ENCODE measurements at regions not wholly inside any gene's neighbourhood (a gene's known extent, or its start where the extent isn't known, plus 50 kb on each side); places are given as distances from the start of the nearest gene placed in this dataset.

- no peaks in the 10 kb centered on the region for H3K27me3 ChIP-seq (ENCODE audit: control insufficient read depth, insufficient read depth, low read length)
- no CpG with 5 or more reads among the region's 4 CpGs for WGBS (ENCODE audit: insufficient coverage, insufficient read length)
- no peaks in the 10 kb centered on the region for H3K9me3 ChIP-seq (ENCODE audit: control insufficient read depth, insufficient read depth, low read length)
- H3K27ac ChIP-seq (ENCODE audit: low read length), result no peak overlapping the region
- no peaks in the 10 kb centered on the region for H3K4me1 ChIP-seq (ENCODE audit: control insufficient read depth, insufficient read depth, low read length)
- DNase-seq (ENCODE audit: low read depth, low spot score), result no peak
- H3K4me3 ChIP-seq (ENCODE audit: low read length), result no peak overlapping the region
- no peaks in the 10 kb centered on the region for H3K36me3 ChIP-seq (ENCODE audit: control insufficient read depth, insufficient read depth, low read length)
Observed at GRCh38 chr5:38643616-38644015, 87.2 kb upstream of the LIFR start.

DNA sequence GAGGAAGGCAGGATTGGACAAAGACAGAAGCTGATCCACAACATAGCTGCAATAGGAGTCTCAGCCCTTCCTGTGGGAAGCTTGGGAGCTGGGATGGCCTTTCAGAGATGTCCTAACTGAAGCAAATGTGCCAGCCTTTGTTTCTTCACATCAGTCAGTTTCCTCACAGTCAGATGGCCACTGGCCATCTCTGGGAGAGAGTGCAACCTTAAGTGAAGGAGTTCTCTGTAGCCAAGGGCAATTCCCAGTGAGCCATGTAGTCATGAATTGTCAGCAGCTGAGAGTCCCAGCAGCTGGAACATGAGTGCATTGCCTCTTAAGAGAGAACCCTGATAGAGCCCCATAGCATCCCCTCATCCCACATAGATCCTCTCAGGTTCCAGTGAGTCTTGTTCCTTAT, 89.1 kb upstream of the LIFR start:
- Histone ChIP-seq H3K9me3 (ENCODE audit: control insufficient read depth, insufficient read depth, low read length) (no peaks in the 10 kb centered on the region), H3K27ac (ENCODE audit: low read length) (no peak overlapping the region), H3K36me3 (ENCODE audit: control insufficient read depth, insufficient read depth, low read length) (no peaks in the 10 kb centered on the region), H3K27me3 (ENCODE audit: control insufficient read depth, insufficient read depth, low read length) (no peaks in the 10 kb centered on the region), H3K4me1 (ENCODE audit: control insufficient read depth, insufficient read depth, low read length) (no peaks in the 10 kb centered on the region), H3K4me3 (ENCODE audit: low read length) (no peak overlapping the region)
- no peak for DNase-seq (ENCODE audit: low read depth, low spot score)

- no peaks in the 10 kb centered on the region for H3K27me3 ChIP-seq (ENCODE audit: control insufficient read depth, insufficient read depth, low read length)
- no peaks in the 10 kb centered on the region for H3K9me3 ChIP-seq (ENCODE audit: control insufficient read depth, insufficient read depth, low read length)
- no peak overlapping the region for H3K27ac ChIP-seq (ENCODE audit: low read length)
- DNase-seq (ENCODE audit: low read depth, low spot score), result no peak
- WGBS (ENCODE audit: insufficient coverage, insufficient read length), result no CpG with 5 or more reads among the region's 3 CpGs
- no peaks in the 10 kb centered on the region; the same call in 1 of the 2 replicates for H3K4me1 ChIP-seq (ENCODE audit: control insufficient read depth, insufficient read depth, low read length)
- H3K36me3 ChIP-seq (ENCODE audit: control insufficient read depth, insufficient read depth, low read length), result no peaks in the 10 kb centered on the region
- H3K4me3 ChIP-seq (ENCODE audit: low read length), result no peak overlapping the region
Observed at GRCh38 chr5:38648703-38649291, 92.4 kb upstream of the LIFR start.

GRCh38 chr5:38650540-38650939, 94.1 kb upstream of the LIFR start:
- Histone ChIP-seq H3K27ac (ENCODE audit: low read length) (no peak overlapping the region), H3K4me3 (ENCODE audit: low read length) (no peak overlapping the region)
- no CpG with 5 or more reads among the region's 7 CpGs for whole genome bisulfite sequencing (ENCODE audit: insufficient coverage, insufficient read length)

GRCh38 chr5:38650946-38651345, 94.5 kb upstream of the LIFR start:
- no CpG with 5 or more reads among the region's 8 CpGs for WGBS (ENCODE audit: insufficient coverage, insufficient read length)

More at GRCh38 chr5:38650540-38650939, 94.1 kb upstream of the LIFR start:
- H3K4me1 ChIP-seq (ENCODE audit: control insufficient read depth, insufficient read depth, low read length), result no peaks in the 10 kb centered on the region; the same call in 1 of the 2 replicates
- no peaks in the 10 kb centered on the region for H3K36me3 ChIP-seq (ENCODE audit: control insufficient read depth, insufficient read depth, low read length)
- H3K27me3 ChIP-seq (ENCODE audit: control insufficient read depth, insufficient read depth, low read length), result no peaks in the 10 kb centered on the region
- H3K9me3 ChIP-seq (ENCODE audit: control insufficient read depth, insufficient read depth, low read length), result no peaks in the 10 kb centered on the region
- DNase-seq (ENCODE audit: low read depth, low spot score), result no peak

GRCh38 chr5:38651806-38652205, 95.4 kb upstream of the LIFR start:
- Histone ChIP-seq H3K4me3 (ENCODE audit: low read length) (no peak overlapping the region), H3K27ac (ENCODE audit: low read length) (no peak overlapping the region), H3K9me3 (ENCODE audit: control insufficient read depth, insufficient read depth, low read length) (no peaks in the 10 kb centered on the region), H3K36me3 (ENCODE audit: control insufficient read depth, insufficient read depth, low read length) (no peaks in the 10 kb centered on the region), H3K4me1 (ENCODE audit: control insufficient read depth, insufficient read depth, low read length) (no peaks in the 10 kb centered on the region; the same call in 1 of the 2 replicates), H3K27me3 (ENCODE audit: control insufficient read depth, insufficient read depth, low read length) (no peaks in the 10 kb centered on the region)
- no peak for DNase-seq (ENCODE audit: low read depth, low spot score)
- no CpG with 5 or more reads among the region's 6 CpGs for WGBS (ENCODE audit: insufficient coverage, insufficient read length)

More at GRCh38 chr5:38650946-38651345, 94.5 kb upstream of the LIFR start:
- Histone ChIP-seq H3K27me3 (ENCODE audit: control insufficient read depth, insufficient read depth, low read length) (no peaks in the 10 kb centered on the region), H3K4me1 (ENCODE audit: control insufficient read depth, insufficient read depth, low read length) (no peaks in the 10 kb centered on the region; the same call in 1 of the 2 replicates), H3K9me3 (ENCODE audit: control insufficient read depth, insufficient read depth, low read length) (no peaks in the 10 kb centered on the region), H3K4me3 (ENCODE audit: low read length) (no peak overlapping the region), H3K27ac (ENCODE audit: low read length) (no peak overlapping the region), H3K36me3 (ENCODE audit: control insufficient read depth, insufficient read depth, low read length) (no peaks in the 10 kb centered on the region)
- DNase-seq (ENCODE audit: low read depth, low spot score), result no peak

DNA sequence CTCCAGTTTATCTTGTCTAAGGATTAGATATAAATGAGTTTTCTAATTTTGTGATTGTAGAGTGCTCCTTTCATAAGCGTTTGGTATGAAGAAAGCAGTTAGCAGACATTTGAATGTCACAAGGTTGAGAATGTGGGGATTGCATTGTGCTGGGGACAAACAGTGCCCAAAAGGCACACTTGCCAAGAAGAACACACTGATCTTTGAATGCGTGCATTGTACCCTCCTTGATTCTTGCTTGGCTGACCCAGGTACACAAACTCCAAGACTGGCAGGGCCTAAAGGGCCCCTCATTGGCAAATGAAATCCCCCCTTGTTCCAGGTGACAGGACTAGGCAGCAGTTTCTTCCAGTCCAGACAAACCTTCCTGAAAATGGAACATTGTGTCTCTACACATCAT, 96.9 kb upstream of the LIFR start:
- no peak overlapping the region for H3K27ac ChIP-seq (ENCODE audit: low read length)
- no peaks in the 10 kb centered on the region for H3K36me3 ChIP-seq (ENCODE audit: control insufficient read depth, insufficient read depth, low read length)
- no peaks in the 10 kb centered on the region for H3K9me3 ChIP-seq (ENCODE audit: control insufficient read depth, insufficient read depth, low read length)
- WGBS (ENCODE audit: insufficient coverage, insufficient read length), result no CpG with 5 or more reads among the region's 2 CpGs
- no peak overlapping the region for H3K4me3 ChIP-seq (ENCODE audit: low read length)
- no peaks in the 10 kb centered on the region; the same call in 1 of the 2 replicates for H3K4me1 ChIP-seq (ENCODE audit: control insufficient read depth, insufficient read depth, low read length)
- no peak for DNase-seq (ENCODE audit: low read depth, low spot score)
- no peaks in the 10 kb centered on the region for H3K27me3 ChIP-seq (ENCODE audit: control insufficient read depth, insufficient read depth, low read length)

- WGBS (ENCODE audit: insufficient coverage, insufficient read length), result no CpG with 5 or more reads among the region's 6 CpGs
- no peaks in the 10 kb centered on the region; the same call in 1 of the 2 replicates for H3K4me1 ChIP-seq (ENCODE audit: control insufficient read depth, insufficient read depth, low read length)
- H3K36me3 ChIP-seq (ENCODE audit: control insufficient read depth, insufficient read depth, low read length), result no peaks in the 10 kb centered on the region
- no peak overlapping the region for H3K27ac ChIP-seq (ENCODE audit: low read length)
- no peaks in the 10 kb centered on the region for H3K27me3 ChIP-seq (ENCODE audit: control insufficient read depth, insufficient read depth, low read length)
- no peak overlapping the region for H3K4me3 ChIP-seq (ENCODE audit: low read length)
- no peak for DNase-seq (ENCODE audit: low read depth, low spot score)
- no peaks in the 10 kb centered on the region for H3K9me3 ChIP-seq (ENCODE audit: control insufficient read depth, insufficient read depth, low read length)
Observed at GRCh38 chr5:38655691-38656090, 99.2 kb upstream of the LIFR start.

- H3K4me1 ChIP-seq (ENCODE audit: control insufficient read depth, insufficient read depth, low read length), result no peaks in the 10 kb centered on the region; the same call in 1 of the 2 replicates
- H3K9me3 ChIP-seq (ENCODE audit: control insufficient read depth, insufficient read depth, low read length), result no peaks in the 10 kb centered on the region
- no peak overlapping the region for H3K27ac ChIP-seq (ENCODE audit: low read length)
- H3K4me3 ChIP-seq (ENCODE audit: low read length), result no peak overlapping the region
- no CpG with 5 or more reads among the region's 2 CpGs for WGBS (ENCODE audit: insufficient coverage, insufficient read length)
- no peaks in the 10 kb centered on the region for H3K27me3 ChIP-seq (ENCODE audit: control insufficient read depth, insufficient read depth, low read length)
- DNase-seq (ENCODE audit: low read depth, low spot score), result no peak
- no peaks in the 10 kb centered on the region for H3K36me3 ChIP-seq (ENCODE audit: control insufficient read depth, insufficient read depth, low read length)
Observed at GRCh38 chr5:38656568-38656967, 100.1 kb upstream of the LIFR start.

- H3K36me3 ChIP-seq (ENCODE audit: control insufficient read depth, insufficient read depth, low read length), result no peaks in the 10 kb centered on the region
- H3K4me1 ChIP-seq (ENCODE audit: control insufficient read depth, insufficient read depth, low read length), result no peaks in the 10 kb centered on the region; the same call in 1 of the 2 replicates
- no peak overlapping the region for H3K27ac ChIP-seq (ENCODE audit: low read length)
- H3K9me3 ChIP-seq (ENCODE audit: control insufficient read depth, insufficient read depth, low read length), result no peaks in the 10 kb centered on the region
- WGBS (ENCODE audit: insufficient coverage, insufficient read length), result no CpG with 5 or more reads among the region's 2 CpGs
- H3K27me3 ChIP-seq (ENCODE audit: control insufficient read depth, insufficient read depth, low read length), result no peaks in the 10 kb centered on the region
- no peak overlapping the region for H3K4me3 ChIP-seq (ENCODE audit: low read length)
- no peak for DNase-seq (ENCODE audit: low read depth, low spot score)
Observed at GRCh38 chr5:38657020-38657419, 100.6 kb upstream of the LIFR start.

- H3K4me1 ChIP-seq (ENCODE audit: control insufficient read depth, insufficient read depth, low read length), result no peaks in the 10 kb centered on the region
- no peak overlapping the region for H3K27ac ChIP-seq (ENCODE audit: low read length)
- no peak overlapping the region for H3K4me3 ChIP-seq (ENCODE audit: low read length)
- DNase-seq (ENCODE audit: low read depth, low spot score), result peak; percentile 41
- no peaks in the 10 kb centered on the region for H3K27me3 ChIP-seq (ENCODE audit: control insufficient read depth, insufficient read depth, low read length)
- no peaks in the 10 kb centered on the region for H3K9me3 ChIP-seq (ENCODE audit: control insufficient read depth, insufficient read depth, low read length)
- no CpG with 5 or more reads among the region's 12 CpGs for WGBS (ENCODE audit: insufficient coverage, insufficient read length)
- H3K36me3 ChIP-seq (ENCODE audit: control insufficient read depth, insufficient read depth, low read length), result no peaks in the 10 kb centered on the region
Observed at GRCh38 chr5:38660194-38660668, 103.8 kb upstream of the LIFR start.

All from iPS DF 6.9 (cell line).